ENCODE measurements at regions not wholly inside any gene's neighbourhood (a gene's known extent, or its start where the extent isn't known, plus 50 kb on each side); places are given as distances from the start of the nearest gene placed in this dataset.

- DNase-seq (ENCODE audit: low spot score) = no peak
- in situ Hi-C loops (cut with HindIII; ENCODE audit: low sequenced_read_pairs) = no loop called here
These were observed 50.2 kb upstream of the CCND2 start for GRCh38 chr12:4223273-4223845.

- in situ Hi-C loops (cut with HindIII; ENCODE audit: low sequenced_read_pairs) = no loop called here
- DNase-seq (ENCODE audit: low spot score) = no peak
These were observed 52.3 kb upstream of the CCND2 start for GRCh38 chr12:4221258-4221620.

- DNase-seq (ENCODE audit: low spot score) = no peak
- in situ Hi-C loops (cut with HindIII; ENCODE audit: low sequenced_read_pairs) = no loop called here
These were observed 52.9 kb upstream of the CCND2 start for GRCh38 chr12:4220536-4221257.

GRCh38 chr12:4217091-4217490 is 56.5 kb upstream of the CCND2 start:
- in situ Hi-C loops (cut with HindIII; ENCODE audit: low sequenced_read_pairs) = no loop called here
- DNase-seq (ENCODE audit: low spot score) = no peak

- no peak for DNase-seq (ENCODE audit: low spot score)
- in situ Hi-C loops (cut with HindIII; ENCODE audit: low sequenced_read_pairs) = no loop called here
These were observed 57.2 kb upstream of the CCND2 start for GRCh38 chr12:4216187-4216927.

- peak; percentile 1 for DNase-seq (ENCODE audit: low spot score)
- in situ Hi-C loops (cut with HindIII; ENCODE audit: low sequenced_read_pairs) = no loop called here
These were observed 58.1 kb upstream of the CCND2 start for GRCh38 chr12:4215229-4216186.

GRCh38 chr12:4214877-4215228 is 58.7 kb upstream of the CCND2 start:
- no peak for DNase-seq (ENCODE audit: low spot score)
- in situ Hi-C loops (cut with HindIII; ENCODE audit: low sequenced_read_pairs) = no loop called here

- no peak for DNase-seq (ENCODE audit: low spot score)
- in situ Hi-C loops (cut with HindIII; ENCODE audit: low sequenced_read_pairs) = no loop called here
These were observed 60.1 kb upstream of the CCND2 start for GRCh38 chr12:4213471-4213870.

GRCh38 chr12:4212845-4213244 is 60.7 kb upstream of the CCND2 start:
- in situ Hi-C loops (cut with HindIII; ENCODE audit: low sequenced_read_pairs) = no loop called here
- DNase-seq (ENCODE audit: low spot score) = no peak

- in situ Hi-C loops (cut with HindIII; ENCODE audit: low sequenced_read_pairs) = no loop called here
- no peak for DNase-seq (ENCODE audit: low spot score)
These were observed 62.2 kb upstream of the CCND2 start for GRCh38 chr12:4211372-4211771.

GRCh38 chr12:4210183-4210582 is 63.4 kb upstream of the CCND2 start:
- in situ Hi-C loops (cut with HindIII; ENCODE audit: low sequenced_read_pairs) = no loop called here

GRCh38 chr12:4206470-4206869 is 67.1 kb upstream of the CCND2 start:
- in situ Hi-C loops (cut with HindIII; ENCODE audit: low sequenced_read_pairs) = no loop called here
- no peak for DNase-seq (ENCODE audit: low spot score)

More at GRCh38 chr12:4210183-4210582, 63.4 kb upstream of the CCND2 start:
- DNase-seq (ENCODE audit: low spot score) = no peak

GRCh38 chr12:4203772-4204376 is 69.7 kb upstream of the CCND2 start:
- DNase-seq (ENCODE audit: low spot score) = no peak
- in situ Hi-C loops (cut with HindIII; ENCODE audit: low sequenced_read_pairs) = no loop called here

GRCh38 chr12:4202918-4203317 is 70.6 kb upstream of the CCND2 start:
- in situ Hi-C loops (cut with HindIII; ENCODE audit: low sequenced_read_pairs) = no loop called here
- no peak for DNase-seq (ENCODE audit: low spot score)

- in situ Hi-C loops (cut with HindIII; ENCODE audit: low sequenced_read_pairs) = no loop called here
- DNase-seq (ENCODE audit: low spot score) = no peak
These were observed 71.1 kb upstream of the CCND2 start for GRCh38 chr12:4202487-4202886.

GRCh38 chr12:4201333-4202100 is 72.0 kb upstream of the CCND2 start:
- DNase-seq (ENCODE audit: low spot score) = no peak
- in situ Hi-C loops (cut with HindIII; ENCODE audit: low sequenced_read_pairs) = no loop called here

- in situ Hi-C loops (cut with HindIII; ENCODE audit: low sequenced_read_pairs) = no loop called here
- no peak for DNase-seq (ENCODE audit: low spot score)
These were observed 75.4 kb upstream of the CCND2 start for GRCh38 chr12:4197922-4198763.
